ENCODE measurements at regions not wholly inside any gene's neighbourhood (a gene's known extent, or its start where the extent isn't known, plus 50 kb on each side); places are given as distances from the start of the nearest gene placed in this dataset.

- no peak overlapping the region for H2BK120ac ChIP-seq (ENCODE audit: low read depth, low read length, poor library complexity, severe bottlenecking)
- Mint-ChIP-seq H3K36me3 (ENCODE audit: insufficient read depth in 1 of 3, low read depth in 3 of 3) (no peaks in the 10 kb centered on the region), H3K4me3 (no peak overlapping the region), H3K4me1 (peaks cover 4 to 16% of the 10 kb centered on the region in 2 experiments), H3K27ac (no peak overlapping the region), H3K27me3 (ENCODE audit: low read depth) (no peaks in the 10 kb centered on the region; the same call in 1 of the 2 replicates), H3K9me3 (no peaks in the 10 kb centered on the region)
- no CpG with 5 or more reads among the region's 4 CpGs for WGBS (ENCODE audit: extremely low coverage, insufficient read length, low lambda C conversion rate)
- H3K4me1 ChIP-seq (ENCODE audit: insufficient read depth, low read length): no peaks in the 10 kb centered on the region
- no peak overlapping the region for H3K14ac ChIP-seq (ENCODE audit: insufficient read depth, low read length)
- H2BK5ac ChIP-seq (ENCODE audit: insufficient read length, low read length): no peak overlapping the region
- no peak overlapping the region for H3K27ac ChIP-seq (ENCODE audit: insufficient read length, low read depth, low read length)
- H3K23ac ChIP-seq (ENCODE audit: insufficient read length, low read depth, low read length): no peak overlapping the region
- no peak overlapping the region for H3K4ac ChIP-seq (ENCODE audit: low read depth, low read length)
- no peak overlapping the region for H2BK15ac ChIP-seq (ENCODE audit: low read depth, low read length)
- H3K56ac ChIP-seq (ENCODE audit: insufficient read length, low read depth, low read length): no peak overlapping the region
- no peaks in the 10 kb centered on the region for H3K27me3 ChIP-seq (ENCODE audit: insufficient read depth, low read length)
- H2AFZ ChIP-seq (ENCODE audit: low read length): no peak overlapping the region
- no peak overlapping the region for H3K9ac ChIP-seq (ENCODE audit: extremely low read depth, insufficient read length, low read length)
- H3T11ph ChIP-seq (ENCODE audit: low read length): no peak overlapping the region
- H2AK5ac ChIP-seq (ENCODE audit: insufficient read length, low read length): no peak overlapping the region
- no peak for DNase-seq
- H4K8ac ChIP-seq (replicated peaks; ENCODE audit: insufficient read length, low read depth, low read length): no peak overlapping the region
- H2BK12ac ChIP-seq (ENCODE audit: insufficient read length, low read depth, low read length): no peak overlapping the region
- H3K79me2 ChIP-seq (ENCODE audit: insufficient read depth, low read length): no peaks in the 10 kb centered on the region
- H3K23me2 ChIP-seq (ENCODE audit: insufficient read length, low read depth, low read length, poor library complexity, severe bottlenecking): no peaks in the 10 kb centered on the region
- H4K91ac ChIP-seq (ENCODE audit: insufficient read length, low read depth, low read length): no peak overlapping the region
- no peak for TF ChIP-seq CTCF (conservative IDR thresholded peaks at IDR 0.05)
- H4K20me1 ChIP-seq (ENCODE audit: control insufficient read depth, insufficient read depth, insufficient read length): no peaks in the 10 kb centered on the region
- no peak overlapping the region for H4K5ac ChIP-seq (ENCODE audit: insufficient read length, low read depth, low read length)
- no peaks in the 10 kb centered on the region for H3K79me1 ChIP-seq (ENCODE audit: insufficient read depth, low read depth, low read length, poor library complexity, severe bottlenecking)
- no peaks in the 10 kb centered on the region for H3K9me3 ChIP-seq (ENCODE audit: control insufficient read depth, low read depth, low read length)
- no peak overlapping the region for H3K4me2 ChIP-seq (ENCODE audit: insufficient read depth, insufficient read length, low read length)
- no peak overlapping the region for H3K18ac ChIP-seq (ENCODE audit: insufficient read length, low read depth, low read length)
- no peak overlapping the region for H2BK20ac ChIP-seq (ENCODE audit: low read depth, low read length, poor library complexity, severe bottlenecking)
Observed at GRCh38 chr6:145331066-145331465, 404.3 kb downstream of the EPM2A start.

Data from H9 (cell line).